Mucosa of rectum (tissue), 2 donors: ENCODE measurements at regions not wholly inside any gene's neighbourhood (a gene's known extent, or its start where the extent isn't known, plus 50 kb on each side); places are given as distances from the start of the nearest gene placed in this dataset.

Experiments used
- H3K27ac ChIP-seq, 2 donors: one replicate each; pipeline ENCODE4 v1.7.0; 2013; ENCODE audit warnings: inconsistent platforms in 2 of 2, low read depth in 2 of 2, low read length in 2 of 2
- H3K27me3 ChIP-seq, 2 donors: one replicate each; pipeline ENCODE4 v1.7.0; 2013; ENCODE audit warnings: low read length in 2 of 2; ENCODE audit not compliant: control insufficient read depth in 2 of 2, insufficient read depth in 2 of 2
- H3K36me3 ChIP-seq, 2 donors: one replicate each; pipeline ENCODE4 v1.7.0; 2013; ENCODE audit warnings: low read length in 2 of 2; ENCODE audit not compliant: control insufficient read depth in 2 of 2, insufficient read depth in 2 of 2
- H3K4me1 ChIP-seq, 2 donors: one replicate each; pipeline ENCODE4 v1.7.0; 2013; ENCODE audit warnings: low read length in 2 of 2, mild to moderate bottlenecking in 1 of 2; ENCODE audit not compliant: control insufficient read depth in 2 of 2, insufficient read depth in 2 of 2
- H3K4me3 ChIP-seq, 2 donors: one replicate each; pipeline ENCODE4 v1.7.0; 2013; ENCODE audit warnings: low read length in 2 of 2
- H3K9ac ChIP-seq, 2 donors: one replicate each; pipeline ENCODE4 v1.7.0; 2013; ENCODE audit warnings: low read length in 2 of 2, low read depth in 1 of 2, mild to moderate bottlenecking in 1 of 2
- H3K9me3 ChIP-seq, 2 donors: one replicate each; pipeline ENCODE4 v1.7.0; 2013; ENCODE audit warnings: low read length in 2 of 2; ENCODE audit not compliant: control insufficient read depth in 2 of 2
- donor health status: healthy.
- donor health status: Normal muscosa, but diverticular disease.

GRCh38 chr12:34186492-34186891 is 164.2 kb downstream of the ALG10 start:
- Histone ChIP-seq H3K4me3 (no peak overlapping the region), H3K36me3 (no peaks in the 10 kb centered on the region), H3K4me1 (no peaks in the 10 kb centered on the region), H3K9me3 (no peaks in the 10 kb centered on the region), H3K27ac (no peak overlapping the region), H3K9ac (no peak overlapping the region), H3K27me3 (no peaks in the 10 kb centered on the region)

GRCh38 chr12:34188974-34189373 is 166.7 kb downstream of the ALG10 start:
- Histone ChIP-seq H3K9ac (no peak overlapping the region), H3K9me3 (no peaks in the 10 kb centered on the region), H3K27me3 (no peaks in the 10 kb centered on the region), H3K36me3 (no peaks in the 10 kb centered on the region), H3K4me1 (no peaks in the 10 kb centered on the region), H3K27ac (no peak overlapping the region), H3K4me3 (no peak overlapping the region)

GRCh38 chr12:34190054-34190453 is 167.8 kb downstream of the ALG10 start:
- Histone ChIP-seq H3K4me3 (no peak overlapping the region), H3K27ac (no peak overlapping the region), H3K27me3 (no peaks in the 10 kb centered on the region), H3K4me1 (no peaks in the 10 kb centered on the region), H3K36me3 (no peaks in the 10 kb centered on the region), H3K9me3 (no peaks in the 10 kb centered on the region), H3K9ac (no peak overlapping the region)

DNA sequence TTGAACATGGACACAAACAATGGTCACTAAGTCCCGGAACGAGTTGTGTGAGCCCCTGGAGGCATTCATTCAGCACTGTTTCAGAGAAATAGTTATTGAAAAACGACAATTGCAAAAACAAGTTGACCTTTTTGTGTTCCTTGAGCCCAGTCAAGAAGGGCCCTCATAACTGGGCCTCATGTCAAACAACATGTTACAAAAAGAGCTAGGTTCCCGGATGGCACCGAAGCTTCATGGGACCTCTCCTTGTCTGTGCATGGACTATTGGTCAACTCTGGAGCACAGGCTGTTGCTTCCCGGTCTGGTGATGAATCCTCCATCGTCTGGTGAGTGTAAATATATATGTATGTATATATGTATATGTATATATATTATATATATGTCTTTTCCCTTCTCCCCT is 176.6 kb downstream of the ALG10 start:
- H3K27me3 ChIP-seq, result no peaks in the 10 kb centered on the region
- no peaks in the 10 kb centered on the region for H3K4me1 ChIP-seq
- H3K9me3 ChIP-seq, result no peaks in the 10 kb centered on the region
- H3K36me3 ChIP-seq, result no peaks in the 10 kb centered on the region
- H3K27ac ChIP-seq, result no peak overlapping the region
- no peak overlapping the region for H3K4me3 ChIP-seq
- H3K9ac ChIP-seq, result no peak overlapping the region

- Histone ChIP-seq H3K27ac (no peak overlapping the region), H3K9ac (no peak overlapping the region), H3K36me3 (no peaks in the 10 kb centered on the region), H3K4me3 (no peak overlapping the region), H3K27me3 (no peaks in the 10 kb centered on the region), H3K9me3 (peaks cover 0 to 2% of the 10 kb centered on the region in 2 donors), H3K4me1 (no peaks in the 10 kb centered on the region)
These were observed 181.7 kb downstream of the ALG10 start for GRCh38 chr12:34203866-34204620.

GRCh38 chr12:34204830-34205285 is 182.6 kb downstream of the ALG10 start:
- Histone ChIP-seq H3K27me3 (no peaks in the 10 kb centered on the region), H3K9me3 (peaks cover 0 to 2% of the 10 kb centered on the region in 2 donors), H3K4me1 (no peaks in the 10 kb centered on the region), H3K9ac (no peak overlapping the region), H3K27ac (no peak overlapping the region), H3K4me3 (no peak overlapping the region), H3K36me3 (no peaks in the 10 kb centered on the region)

GRCh38 chr12:34205401-34205800 is 183.1 kb downstream of the ALG10 start:
- H3K4me1 ChIP-seq, result no peaks in the 10 kb centered on the region
- peaks cover 0 to 2% of the 10 kb centered on the region in 2 donors for H3K9me3 ChIP-seq
- H3K9ac ChIP-seq, result no peak overlapping the region
- no peak overlapping the region for H3K27ac ChIP-seq
- no peak overlapping the region for H3K4me3 ChIP-seq
- H3K36me3 ChIP-seq, result no peaks in the 10 kb centered on the region
- no peaks in the 10 kb centered on the region for H3K27me3 ChIP-seq

DNA sequence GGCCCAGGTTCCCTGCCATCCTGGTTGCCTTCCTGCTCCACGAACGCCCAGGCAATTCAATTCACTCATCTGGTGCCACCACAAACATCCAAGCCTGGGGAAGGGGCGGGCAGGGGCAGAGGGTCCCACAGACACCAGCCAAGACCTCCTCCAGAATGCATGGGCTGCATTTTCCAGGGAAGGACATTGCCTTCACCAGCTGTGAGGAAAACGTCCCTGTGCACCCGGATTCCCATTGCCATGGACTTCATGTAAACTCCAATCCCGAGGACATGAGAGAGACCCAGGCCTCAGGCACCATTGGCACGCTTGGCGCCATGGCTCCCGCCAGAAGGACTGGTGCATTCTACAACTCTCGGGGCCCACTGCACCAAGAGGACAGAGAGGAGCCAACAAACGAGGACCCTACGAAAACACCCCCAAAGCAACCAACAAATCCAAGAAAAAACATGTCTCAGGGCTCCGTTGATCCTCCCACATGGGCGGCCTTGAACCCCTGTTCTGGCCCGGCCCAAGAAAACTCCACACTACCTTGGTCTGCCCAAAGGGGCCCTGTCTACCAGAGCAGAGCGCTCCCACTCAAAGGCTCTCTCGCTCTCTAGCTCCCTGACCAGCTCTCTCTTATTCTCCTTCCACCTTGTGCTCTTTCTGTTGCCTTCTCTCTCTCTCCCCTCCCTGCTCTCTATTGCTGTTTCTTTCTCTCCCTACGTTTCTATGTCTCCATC is 183.9 kb downstream of the ALG10 start:
- H3K27ac ChIP-seq, result no peak overlapping the region
- H3K9ac ChIP-seq, result no peak overlapping the region
- no peaks in the 10 kb centered on the region for H3K36me3 ChIP-seq
- no peaks in the 10 kb centered on the region for H3K4me1 ChIP-seq
- H3K4me3 ChIP-seq, result no peak overlapping the region
- H3K9me3 ChIP-seq, result peaks cover 0 to 2% of the 10 kb centered on the region in 2 donors
- H3K27me3 ChIP-seq, result no peaks in the 10 kb centered on the region

- Histone ChIP-seq H3K27ac (no peak overlapping the region), H3K9ac (no peak overlapping the region), H3K4me1 (no peaks in the 10 kb centered on the region), H3K27me3 (no peaks in the 10 kb centered on the region), H3K4me3 (no peak overlapping the region), H3K9me3 (peaks cover 0 to 2% of the 10 kb centered on the region in 2 donors), H3K36me3 (no peaks in the 10 kb centered on the region)
These were observed 185.6 kb downstream of the ALG10 start for GRCh38 chr12:34207858-34208257.
